Activated T-helper 17 cell treated with anti-CD3 and anti-CD28 coated beads, Interleukin-2, amount 50 U/mL, for 72 hours (primary cell): ENCODE measurements at regions not wholly inside any gene's neighbourhood (a gene's known extent, or its start where the extent isn't known, plus 50 kb on each side); places are given as distances from the start of the nearest gene placed in this dataset.
"Not testable (repeated sequence)": the region's sequence is repeated elsewhere in the genome, so short reads cannot be mapped to it uniquely, and the experiment has no call there.

Source experiments
- ATAC-seq: fragments of 150-1000 bp; cut with Tn5 transposase; replicated peaks from 2 replicates; pipeline ENCODE4 v1.10.0; 2021; ENCODE audit warnings: mild to moderate bottlenecking, moderate library complexity
- H3K27ac Mint-ChIP-seq: one replicate; pipeline ENCODE4 v1.8.0; 2022; ENCODE audit warnings: mixed read lengths
- H3K27me3 Mint-ChIP-seq: one replicate; pipeline ENCODE4 v1.8.0; 2022; ENCODE audit warnings: mixed read lengths
- H3K36me3 Mint-ChIP-seq: one replicate; pipeline ENCODE4 v1.8.0; 2022; ENCODE audit warnings: low read depth, mild to moderate bottlenecking, mixed read lengths
- H3K4me1 Mint-ChIP-seq: one replicate; pipeline ENCODE4 v1.8.0; 2022; ENCODE audit warnings: mixed read lengths
- H3K4me3 Mint-ChIP-seq: one replicate; pipeline ENCODE4 v1.8.0; 2022; ENCODE audit warnings: mild to moderate bottlenecking, mixed read lengths
- H3K9me3 Mint-ChIP-seq: one replicate; pipeline ENCODE4 v1.8.0; 2022; ENCODE audit warnings: mixed read lengths

- Mint-ChIP-seq H3K27ac (no peak overlapping the region), H3K4me3 (no peak overlapping the region), H3K4me1 (no peaks in the 10 kb centered on the region), H3K27me3 (peaks cover 3% of the 10 kb centered on the region), H3K36me3 (no peaks in the 10 kb centered on the region), H3K9me3 (no peaks in the 10 kb centered on the region)
- no peak for ATAC-seq
Measured at GRCh38 chr2:175606010-175606841, 395.8 kb downstream of the LNPK start.

- Mint-ChIP-seq H3K36me3 (no peaks in the 10 kb centered on the region), H3K4me1 (no peaks in the 10 kb centered on the region), H3K27ac (no peak overlapping the region), H3K9me3 (no peaks in the 10 kb centered on the region), H3K4me3 (no peak overlapping the region), H3K27me3 (peaks cover 3% of the 10 kb centered on the region)
- no peak for ATAC-seq
Measured at GRCh38 chr2:175605640-175606009, 396.4 kb downstream of the LNPK start.

- peaks cover 4% of the 10 kb centered on the region for H3K27me3 Mint-ChIP-seq
- ATAC-seq, result no peak
- no peak overlapping the region for H3K27ac Mint-ChIP-seq
- H3K36me3 Mint-ChIP-seq, result no peaks in the 10 kb centered on the region
- H3K9me3 Mint-ChIP-seq, result no peaks in the 10 kb centered on the region
- no peaks in the 10 kb centered on the region for H3K4me1 Mint-ChIP-seq
- no peak overlapping the region for H3K4me3 Mint-ChIP-seq
Measured at GRCh38 chr2:175601969-175602368, 400.1 kb downstream of the LNPK start.

- no peaks in the 10 kb centered on the region for H3K4me1 Mint-ChIP-seq
- ATAC-seq, result no peak
- H3K36me3 Mint-ChIP-seq, result no peaks in the 10 kb centered on the region
- H3K27me3 Mint-ChIP-seq, result peaks cover 4% of the 10 kb centered on the region
- H3K27ac Mint-ChIP-seq, result no peak overlapping the region
- H3K9me3 Mint-ChIP-seq, result no peaks in the 10 kb centered on the region
- no peak overlapping the region for H3K4me3 Mint-ChIP-seq
Measured at GRCh38 chr2:175599966-175600831, 401.9 kb downstream of the LNPK start.

GRCh38 chr2:175597286-175597685 lies 404.8 kb downstream of the LNPK start:
- Mint-ChIP-seq H3K27ac (no peak overlapping the region), H3K9me3 (no peaks in the 10 kb centered on the region), H3K4me3 (no peak overlapping the region), H3K4me1 (no peaks in the 10 kb centered on the region), H3K27me3 (peaks cover 4% of the 10 kb centered on the region), H3K36me3 (no peaks in the 10 kb centered on the region)
- no peak for ATAC-seq

- ATAC-seq, result no peak
- no peak overlapping the region for H3K27ac Mint-ChIP-seq
- H3K9me3 Mint-ChIP-seq, result no peaks in the 10 kb centered on the region
- peaks cover 4% of the 10 kb centered on the region for H3K27me3 Mint-ChIP-seq
- H3K36me3 Mint-ChIP-seq, result no peaks in the 10 kb centered on the region
- no peaks in the 10 kb centered on the region for H3K4me1 Mint-ChIP-seq
- H3K4me3 Mint-ChIP-seq, result no peak overlapping the region
Measured at GRCh38 chr2:175595139-175595538, 406.9 kb downstream of the LNPK start.

- not testable (repeated sequence) for H3K27me3 Mint-ChIP-seq, H3K9me3 Mint-ChIP-seq, H3K36me3 Mint-ChIP-seq, H3K4me1 Mint-ChIP-seq, H3K4me3 Mint-ChIP-seq, H3K27ac Mint-ChIP-seq, ATAC-seq
Measured at GRCh38 chr2:175593686-175594525, 408.2 kb downstream of the LNPK start.

- H3K36me3 Mint-ChIP-seq, H3K27me3 Mint-ChIP-seq, H3K4me3 Mint-ChIP-seq, H3K4me1 Mint-ChIP-seq, H3K27ac Mint-ChIP-seq, ATAC-seq, H3K9me3 Mint-ChIP-seq: not testable (repeated sequence)
Measured at GRCh38 chr2:175588213-175588612, 406.7 kb upstream of the ATP5MC3 start.

- no peak overlapping the region for H3K27ac Mint-ChIP-seq
- H3K4me1 Mint-ChIP-seq, result no peaks in the 10 kb centered on the region
- H3K9me3 Mint-ChIP-seq, result no peaks in the 10 kb centered on the region
- no peak for ATAC-seq
- peaks cover 3% of the 10 kb centered on the region for H3K27me3 Mint-ChIP-seq
- no peak overlapping the region for H3K4me3 Mint-ChIP-seq
- no peaks in the 10 kb centered on the region for H3K36me3 Mint-ChIP-seq
Measured at GRCh38 chr2:175585496-175585895, 404.0 kb upstream of the ATP5MC3 start.

GRCh38 chr2:175580652-175581051 lies 399.1 kb upstream of the ATP5MC3 start:
- H3K27me3 Mint-ChIP-seq, result peaks cover 13% of the 10 kb centered on the region
- ATAC-seq, result no peak
- no peak overlapping the region for H3K4me3 Mint-ChIP-seq
- no peaks in the 10 kb centered on the region for H3K36me3 Mint-ChIP-seq
- H3K4me1 Mint-ChIP-seq, result no peaks in the 10 kb centered on the region
- H3K9me3 Mint-ChIP-seq, result no peaks in the 10 kb centered on the region
- H3K27ac Mint-ChIP-seq, result no peak overlapping the region

GRCh38 chr2:175579646-175580045 lies 398.1 kb upstream of the ATP5MC3 start:
- ATAC-seq, result no peak
- Mint-ChIP-seq H3K4me1 (no peaks in the 10 kb centered on the region), H3K27ac (no peak overlapping the region), H3K36me3 (no peaks in the 10 kb centered on the region), H3K4me3 (no peak overlapping the region), H3K27me3 (peaks cover 18% of the 10 kb centered on the region), H3K9me3 (no peaks in the 10 kb centered on the region)

- no peak overlapping the region for H3K4me3 Mint-ChIP-seq
- no peak overlapping the region for H3K27ac Mint-ChIP-seq
- ATAC-seq, result no peak
- H3K4me1 Mint-ChIP-seq, result no peaks in the 10 kb centered on the region
- H3K27me3 Mint-ChIP-seq, result peaks cover 18% of the 10 kb centered on the region
- H3K36me3 Mint-ChIP-seq, result no peaks in the 10 kb centered on the region
- no peaks in the 10 kb centered on the region for H3K9me3 Mint-ChIP-seq
Measured at GRCh38 chr2:175577368-175577970, 396.0 kb upstream of the ATP5MC3 start.

GRCh38 chr2:175576875-175577274 lies 395.4 kb upstream of the ATP5MC3 start:
- Mint-ChIP-seq H3K4me1 (no peaks in the 10 kb centered on the region), H3K27ac (no peak overlapping the region), H3K9me3 (no peaks in the 10 kb centered on the region), H3K36me3 (no peaks in the 10 kb centered on the region), H3K4me3 (no peak overlapping the region), H3K27me3 (peaks cover 18% of the 10 kb centered on the region)
- no peak for ATAC-seq

GRCh38 chr2:175576270-175576669 lies 394.8 kb upstream of the ATP5MC3 start:
- Mint-ChIP-seq H3K9me3 (no peaks in the 10 kb centered on the region), H3K4me3 (no peak overlapping the region), H3K27me3 (peaks cover 18% of the 10 kb centered on the region), H3K4me1 (no peaks in the 10 kb centered on the region), H3K36me3 (no peaks in the 10 kb centered on the region), H3K27ac (no peak overlapping the region)
- ATAC-seq, result no peak
